Aorta (tissue), 5 donors: ENCODE measurements at regions not wholly inside any gene's neighbourhood (a gene's known extent, or its start where the extent isn't known, plus 50 kb on each side); places are given as distances from the start of the nearest gene placed in this dataset.

Experiments used
- ATAC-seq: fragments of 200-7000 bp; cut with Tn5 transposase; one replicate; pipeline ENCODE4 v1.9.1; 2022; ENCODE audit warnings: moderate library complexity; ENCODE audit not compliant: low FRiP score
- DNase-seq, 2 donors: peaks; one replicate each; pipeline ENCODE4 v3.0.0-alpha.2; 2020
- H3K27ac ChIP-seq, 2 donors: one replicate each; pipeline ENCODE4 v1.5.1; 2013; ENCODE audit warnings: low read length in 2 of 2, mild to moderate bottlenecking in 2 of 2, moderate library complexity in 2 of 2, control low read depth in 1 of 2, inconsistent platforms in 1 of 2, low read depth in 1 of 2
- H3K27me3 ChIP-seq, 2 donors: one replicate each; pipeline ENCODE4 v1.6.1; 2013; ENCODE audit warnings: control low read depth in 1 of 2, low read length in 1 of 2, mild to moderate bottlenecking in 1 of 2, moderate library complexity in 1 of 2; ENCODE audit not compliant: insufficient read depth in 2 of 2, control insufficient read depth in 1 of 2
- H3K36me3 ChIP-seq, 2 donors: one replicate each; pipeline ENCODE4 v1.6.1; 2013; ENCODE audit warnings: control low read depth in 1 of 2, low read length in 1 of 2, mild to moderate bottlenecking in 1 of 2; ENCODE audit not compliant: insufficient read depth in 2 of 2, control insufficient read depth in 1 of 2
- H3K4me1 ChIP-seq, 2 donors: one replicate each; pipeline ENCODE4 v1.6.1; 2013; ENCODE audit warnings: low read length in 2 of 2, control low read depth in 1 of 2, mild to moderate bottlenecking in 1 of 2, moderate library complexity in 1 of 2; ENCODE audit not compliant: insufficient read depth in 2 of 2, control insufficient read depth in 1 of 2
- H3K4me3 ChIP-seq, 2 donors: one replicate each; pipeline ENCODE4 v1.5.1; 2013; ENCODE audit warnings: low read length in 2 of 2, control low read depth in 1 of 2, mild to moderate bottlenecking in 1 of 2
- H3K9me3 ChIP-seq: one replicate; pipeline ENCODE4 v1.6.1; 2013; ENCODE audit warnings: mild to moderate bottlenecking, low read length; ENCODE audit not compliant: control insufficient read depth
- WGBS, 2 donors: extraction: QIAGEN DNeasy Blood & Tissue Kit; methylation state at CpG; one replicate each; pipeline ENCODE4 v1.1.7; 2013; 5-methylcytosine and 5-hydroxymethylcytosine counted together
- intact Hi-C, 2 donors: fragments of 100-400 bp; cut with DNase I; formaldehyde crosslinking; loops; one replicate each; pipeline versions ENCODE4 v1.14.2 to v1.15.0; 2022
- donor health status: healthy with polysubstance abuse.
- donor health status: Bipolar disorder and iron deficiency.
- donor health status: DM: no; HTN: no; CAD: no.
- donor health status: DM: no; HTN: no; CAD: no.
- donor health status: DM: yes; HTN: yes; CAD: no.

DNA sequence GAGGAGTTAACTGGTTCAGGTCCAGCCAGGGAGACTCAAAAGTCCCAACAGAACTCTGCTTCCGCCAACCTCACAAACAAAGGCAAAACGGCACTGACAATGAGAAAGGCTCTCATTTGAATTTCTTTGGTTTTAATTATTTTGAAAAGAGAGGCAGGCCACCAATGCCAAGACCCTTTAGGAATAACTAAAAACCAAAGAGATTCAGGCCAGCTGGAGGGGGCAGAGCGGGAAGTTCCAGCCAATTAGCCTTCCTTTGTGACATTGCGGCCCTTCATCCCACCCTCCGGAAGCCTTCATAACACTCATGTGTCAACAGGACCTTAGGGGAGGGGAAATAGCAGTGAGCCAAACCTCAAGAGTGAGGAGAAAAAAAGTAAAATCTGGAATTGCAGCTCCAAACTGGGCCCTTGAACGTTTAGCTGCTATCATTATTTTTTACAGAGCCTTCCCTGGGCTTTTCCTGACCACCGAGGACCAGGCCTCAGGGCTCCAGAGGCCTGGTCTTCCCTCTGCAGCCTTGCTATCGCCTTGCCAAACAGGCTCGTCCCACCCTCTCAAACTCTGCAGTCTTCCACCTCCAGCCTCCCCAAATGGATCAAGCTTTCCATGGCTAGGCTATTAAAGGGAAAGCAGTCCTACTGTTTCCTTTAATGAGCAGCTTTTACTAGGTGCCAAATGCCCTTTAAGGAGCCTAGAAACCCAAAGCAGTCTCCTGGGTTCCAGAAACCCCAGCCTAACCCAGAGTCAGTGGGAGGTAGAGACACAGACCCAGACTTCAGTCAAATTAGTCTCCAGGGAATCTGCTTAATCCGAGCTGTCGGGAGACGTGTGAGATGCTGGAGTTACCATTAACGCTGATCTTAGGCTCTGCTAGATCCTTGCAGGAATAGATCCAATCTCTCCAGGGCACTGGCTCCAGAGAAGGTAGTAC, 114.2 kb downstream of the CCDC34 start:
- Histone ChIP-seq H3K4me1 (no peaks in the 10 kb centered on the region), H3K27ac (no peak overlapping the region), H3K4me3 (no peak overlapping the region), H3K9me3 (no peaks in the 10 kb centered on the region), H3K27me3 (no peaks in the 10 kb centered on the region), H3K36me3 (no peaks in the 10 kb centered on the region)
- ATAC-seq (no peak), DNase-seq (no peak)
- intact Hi-C loops = no loop called here
- 87 to 90% methylated on average over 13 of the region's 13 CpGs for WGBS, 2 donors

GRCh38 chr11:27247660-27248059, 115.4 kb downstream of the CCDC34 start:
- Histone ChIP-seq H3K27ac (no peak overlapping the region), H3K4me1 (no peaks in the 10 kb centered on the region), H3K4me3 (no peak overlapping the region), H3K9me3 (no peaks in the 10 kb centered on the region), H3K27me3 (no peaks in the 10 kb centered on the region), H3K36me3 (no peaks in the 10 kb centered on the region)
- no peak for DNase-seq
- ATAC-seq = no peak
- intact Hi-C loops = no loop called here
- 80 to 85% methylated on average over 5 of the region's 5 CpGs for WGBS, 2 donors

DNA sequence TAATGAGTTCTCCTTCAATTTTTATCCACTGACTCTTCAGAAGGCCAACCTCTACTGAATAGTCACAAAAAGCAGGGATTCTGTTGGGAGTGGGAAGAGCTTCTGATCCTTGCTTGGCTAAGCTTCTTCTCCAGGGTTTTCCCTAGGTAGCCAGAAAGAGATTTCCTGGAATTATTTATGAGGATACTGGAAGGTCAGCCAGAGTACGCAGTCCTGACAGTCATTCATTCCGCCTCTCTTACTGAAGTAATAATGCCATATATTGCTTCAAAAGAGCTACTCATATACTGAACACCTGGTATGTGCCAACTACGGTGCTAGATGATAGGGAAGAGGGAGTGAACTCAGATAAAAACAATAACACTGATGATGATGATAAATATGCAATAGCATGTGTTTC, 116.1 kb downstream of the CCDC34 start:
- Histone ChIP-seq H3K9me3 (no peaks in the 10 kb centered on the region), H3K36me3 (no peaks in the 10 kb centered on the region), H3K4me1 (no peaks in the 10 kb centered on the region), H3K4me3 (no peak overlapping the region), H3K27me3 (no peaks in the 10 kb centered on the region), H3K27ac (no peak overlapping the region)
- intact Hi-C loops = no loop called here
- WGBS, 2 donors = 83 to 91% methylated on average over 3 of the region's 3 CpGs
- DNase-seq = no peak
- ATAC-seq = no peak

DNA sequence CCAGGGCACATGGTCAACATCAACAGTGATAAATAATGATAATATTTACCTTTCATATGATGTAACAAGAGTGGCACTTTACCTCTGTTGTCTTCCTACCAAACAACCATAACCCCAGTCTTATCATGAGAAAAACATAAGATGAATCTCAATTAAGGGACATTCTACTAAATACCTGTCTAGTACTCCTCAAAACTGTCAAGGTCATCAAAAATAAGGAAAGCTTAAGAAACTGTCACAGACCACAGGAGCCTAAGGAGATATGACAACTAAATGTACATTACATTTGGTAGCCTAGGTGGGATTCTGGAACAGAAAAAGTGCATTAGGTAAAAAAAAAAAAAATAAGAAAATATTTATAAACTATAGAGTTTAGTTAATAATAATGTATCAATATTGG, 118.1 kb downstream of the CCDC34 start:
- H3K27me3 ChIP-seq = no peaks in the 10 kb centered on the region
- no peaks in the 10 kb centered on the region for H3K9me3 ChIP-seq
- intact Hi-C loops = no loop called here
- ATAC-seq = no peak
- no peaks in the 10 kb centered on the region for H3K36me3 ChIP-seq
- H3K27ac ChIP-seq = no peak overlapping the region
- no peak overlapping the region for H3K4me3 ChIP-seq
- no peaks in the 10 kb centered on the region for H3K4me1 ChIP-seq
- DNase-seq = no peak

- no peak for ATAC-seq
- no peaks in the 10 kb centered on the region for H3K36me3 ChIP-seq
- H3K4me3 ChIP-seq = no peak overlapping the region
- H3K9me3 ChIP-seq = no peaks in the 10 kb centered on the region
- no peak for DNase-seq
- intact Hi-C loops = no loop called here
- no peaks in the 10 kb centered on the region for H3K27me3 ChIP-seq
- 51 to 54% methylated on average over 1 of the region's 1 CpG for WGBS, 2 donors
- H3K4me1 ChIP-seq = no peaks in the 10 kb centered on the region
- no peak overlapping the region for H3K27ac ChIP-seq
Measured at GRCh38 chr11:27242591-27242990, 120.4 kb downstream of the CCDC34 start.

GRCh38 chr11:27241311-27242122, 121.5 kb downstream of the CCDC34 start:
- no peaks in the 10 kb centered on the region for H3K4me1 ChIP-seq
- WGBS, 2 donors = 86 to 88% methylated on average over 2 of the region's 2 CpGs

GRCh38 chr11:27239305-27239942, 123.6 kb downstream of the CCDC34 start:
- Histone ChIP-seq H3K36me3 (no peaks in the 10 kb centered on the region), H3K27me3 (no peaks in the 10 kb centered on the region), H3K9me3 (no peaks in the 10 kb centered on the region), H3K27ac (no peak overlapping the region), H3K4me1 (no peaks in the 10 kb centered on the region), H3K4me3 (no peak overlapping the region)
- ATAC-seq (peak; percentile 54), DNase-seq (no peak)
- WGBS, 2 donors = 73 to 81% methylated on average over 7 of the region's 7 CpGs
- intact Hi-C loops = no loop called here

More at GRCh38 chr11:27241311-27242122, 121.5 kb downstream of the CCDC34 start:
- Histone ChIP-seq H3K27me3 (no peaks in the 10 kb centered on the region), H3K27ac (no peak overlapping the region), H3K4me3 (no peak overlapping the region), H3K9me3 (no peaks in the 10 kb centered on the region), H3K36me3 (no peaks in the 10 kb centered on the region)
- ATAC-seq (no peak), DNase-seq (no peak)
- intact Hi-C loops = no loop called here

- DNase-seq (no peak), ATAC-seq (no peak)
- no peaks in the 10 kb centered on the region for H3K36me3 ChIP-seq
- H3K9me3 ChIP-seq = no peaks in the 10 kb centered on the region
- no peaks in the 10 kb centered on the region for H3K27me3 ChIP-seq
- no peak overlapping the region for H3K27ac ChIP-seq
- no peak overlapping the region for H3K4me3 ChIP-seq
- intact Hi-C loops = no loop called here
- H3K4me1 ChIP-seq = no peaks in the 10 kb centered on the region
Measured at GRCh38 chr11:27238811-27239210, 124.2 kb downstream of the CCDC34 start.
